NB4 (cell line): ENCODE measurements at regions not wholly inside any gene's neighbourhood (a gene's known extent, or its start where the extent isn't known, plus 50 kb on each side); places are given as distances from the start of the nearest gene placed in this dataset.

Source experiments
- MYC ChIP-seq: IDR thresholded peaks from 2 replicates; pipeline ENCODE4 v1.6.1; 2011; ENCODE audit warnings: low read depth, low read length
- POLR2A ChIP-seq: IDR thresholded peaks from 2 replicates; pipeline ENCODE4 v1.6.1; 2011; ENCODE audit warnings: mild to moderate bottlenecking; ENCODE audit not compliant: insufficient read length; ENCODE audit errors: extremely low read depth
- TF ChIP-seq, protein P1 (sequence below): IDR thresholded peaks from one replicate; pipeline ENCODE4 v1.5.1; 2012; ENCODE audit warnings: low read depth, low read length
- TF ChIP-seq, protein P2 (sequence below): IDR thresholded peaks from 2 replicates; pipeline ENCODE4 v1.6.1; 2011; ENCODE audit warnings: low read depth, low read length

DNA sequence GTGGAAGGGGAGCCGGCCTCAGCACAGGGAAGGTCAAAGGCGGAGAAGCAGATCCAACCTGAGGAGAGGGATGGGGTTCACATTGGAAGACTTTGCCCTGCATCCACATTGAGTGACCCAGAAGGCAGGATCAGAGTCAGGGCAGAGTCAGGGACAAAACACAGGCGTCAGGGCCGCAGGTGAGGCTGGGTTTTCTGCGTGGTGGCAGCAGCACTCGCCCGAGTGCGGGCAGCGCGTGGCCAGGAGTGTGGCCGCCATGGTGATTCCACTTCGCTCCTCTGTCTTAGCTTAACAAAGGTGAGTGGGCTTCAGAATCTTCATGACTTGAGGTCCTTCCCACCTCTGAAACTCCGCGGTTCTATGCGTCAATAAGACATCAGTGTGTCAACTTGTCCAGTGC is 476.9 kb upstream of the SMIM21 start:
- TF ChIP-seq, protein P1, sequence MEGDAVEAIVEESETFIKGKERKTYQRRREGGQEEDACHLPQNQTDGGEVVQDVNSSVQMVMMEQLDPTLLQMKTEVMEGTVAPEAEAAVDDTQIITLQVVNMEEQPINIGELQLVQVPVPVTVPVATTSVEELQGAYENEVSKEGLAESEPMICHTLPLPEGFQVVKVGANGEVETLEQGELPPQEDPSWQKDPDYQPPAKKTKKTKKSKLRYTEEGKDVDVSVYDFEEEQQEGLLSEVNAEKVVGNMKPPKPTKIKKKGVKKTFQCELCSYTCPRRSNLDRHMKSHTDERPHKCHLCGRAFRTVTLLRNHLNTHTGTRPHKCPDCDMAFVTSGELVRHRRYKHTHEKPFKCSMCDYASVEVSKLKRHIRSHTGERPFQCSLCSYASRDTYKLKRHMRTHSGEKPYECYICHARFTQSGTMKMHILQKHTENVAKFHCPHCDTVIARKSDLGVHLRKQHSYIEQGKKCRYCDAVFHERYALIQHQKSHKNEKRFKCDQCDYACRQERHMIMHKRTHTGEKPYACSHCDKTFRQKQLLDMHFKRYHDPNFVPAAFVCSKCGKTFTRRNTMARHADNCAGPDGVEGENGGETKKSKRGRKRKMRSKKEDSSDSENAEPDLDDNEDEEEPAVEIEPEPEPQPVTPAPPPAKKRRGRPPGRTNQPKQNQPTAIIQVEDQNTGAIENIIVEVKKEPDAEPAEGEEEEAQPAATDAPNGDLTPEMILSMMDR: no peak
- TF ChIP-seq POLR2A: no peak
- TF ChIP-seq MYC: no peak
- TF ChIP-seq, protein P2, sequence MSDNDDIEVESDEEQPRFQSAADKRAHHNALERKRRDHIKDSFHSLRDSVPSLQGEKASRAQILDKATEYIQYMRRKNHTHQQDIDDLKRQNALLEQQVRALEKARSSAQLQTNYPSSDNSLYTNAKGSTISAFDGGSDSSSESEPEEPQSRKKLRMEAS: no peak
